Panc1 (cell line): ENCODE measurements at regions not wholly inside any gene's neighbourhood (a gene's known extent, or its start where the extent isn't known, plus 50 kb on each side); places are given as distances from the start of the nearest gene placed in this dataset.

Source experiments
- ATAC-seq: fragments of 200-7000 bp; cut with Tn5 transposase; 2 replicates; pipeline ENCODE4 v1.9.1; 2020; ENCODE audit warnings: mild to moderate bottlenecking, moderate library complexity
- BruUV-seq: library from RNA; stranded (reverse); fragments of 400-500 nt; replicated peaks from 2 replicates; lab custom pipeline; 2021; lab: Mats Ljungman, UMichigan
- CTCF ChIA-PET: fragments of 300-600 bp; sonication (Branson Sonifier 250); formaldehyde crosslinking; loops from one replicate; lab custom pipeline; 2022; ENCODE audit warnings: antibody characterized with exemption; lab: Charles Lee
- POLR2A ChIA-PET: fragments of 300-600 bp; sonication (Branson Sonifier 250); formaldehyde crosslinking; loops from one replicate; lab custom pipeline; 2022; ENCODE audit warnings: antibody characterized with exemption; lab: Charles Lee
- DNase-seq: peaks from one replicate; pipeline ENCODE4 v3.0.0-alpha.2; 2010; ENCODE audit warnings: low read depth, low spot score
- H3K27ac ChIP-seq: 2 replicates; pipeline ENCODE4 v1.5.1; 2011; ENCODE audit warnings: mild to moderate bottlenecking, low read length, inconsistent platforms
- H3K27me3 ChIP-seq: fragments of 200-500 bp; sonication (Bioruptor generic); 2 replicates; pipeline ENCODE4 v1.6.0; 2014; ENCODE audit warnings: low read length, inconsistent platforms; ENCODE audit not compliant: control insufficient read depth, insufficient read depth
- H3K36me3 ChIP-seq: fragments of 200-500 bp; sonication (Bioruptor generic); 2 replicates; pipeline ENCODE4 v1.5.1; 2014; ENCODE audit warnings: inconsistent platforms, mild to moderate bottlenecking, low read length, moderate library complexity; ENCODE audit not compliant: control insufficient read depth, insufficient read depth
- H3K4me1 ChIP-seq: 2 replicates; pipeline ENCODE4 v1.5.1; 2011; ENCODE audit warnings: inconsistent platforms, mild to moderate bottlenecking, low read length, moderate library complexity; ENCODE audit not compliant: control insufficient read depth, insufficient read depth
- H3K4me3 ChIP-seq, 2 experiments: 2 replicates each; pipeline ENCODE4 v1.5.1; 2011 to 2012; ENCODE audit warnings: low read depth in 2 of 2, low read length in 2 of 2, mild to moderate bottlenecking in 2 of 2, inconsistent platforms in 1 of 2, moderate library complexity in 1 of 2
- H3K9me3 ChIP-seq: fragments of 200-500 bp; sonication (Bioruptor generic); 2 replicates; pipeline ENCODE4 v1.5.1; 2014; ENCODE audit warnings: low read depth, mild to moderate bottlenecking, inconsistent platforms, low read length, moderate library complexity; ENCODE audit not compliant: control insufficient read depth, insufficient read depth
- CTCF ChIP-seq: fragments of 450-650 bp; IDR thresholded peaks from 2 replicates; pipeline ENCODE4 v1.5.1; 2017; ENCODE audit warnings: mild to moderate bottlenecking
- POLR2AphosphoS5 ChIP-seq: IDR thresholded peaks from 2 replicates; pipeline ENCODE4 v1.6.1; 2012; ENCODE audit warnings: mild to moderate bottlenecking, low read depth, low read length, moderate library complexity
- SIN3A ChIP-seq: IDR thresholded peaks from 2 replicates; pipeline ENCODE4 v1.6.1; 2012; ENCODE audit warnings: low read depth, mild to moderate bottlenecking, low read length, moderate library complexity, borderline replicate concordance; ENCODE audit not compliant: insufficient read depth
- TCF7L2 ChIP-seq: IDR thresholded peaks from 2 replicates; pipeline ENCODE4 v1.6.1; 2011; ENCODE audit warnings: mild to moderate bottlenecking, low read depth, low read length, inconsistent platforms
- in situ Hi-C: cut with HindIII; loops from 2 replicates; pipeline ENCODE4 v1.10.0; 2016; ENCODE audit warnings: low sequenced_read_pairs, low pct_unique_long_range_greater_than_20kb
- intact Hi-C: fragments of 100-400 bp; cut with micrococcal nuclease; formaldehyde crosslinking; loops from one replicate; pipeline ENCODE4 v1.10.0; 2022; ENCODE audit not compliant: unreplicated experiment
- TF ChIP-seq, protein P1 (sequence below), 2 experiments: IDR thresholded peaks; 2 replicates each; pipeline ENCODE4 v1.6.1; 2011 to 2012; ENCODE audit warnings: low read depth in 2 of 2, control low read depth in 1 of 2, low read length in 1 of 2, mild to moderate bottlenecking in 1 of 2, moderate library complexity in 1 of 2; ENCODE audit not compliant: insufficient read depth in 1 of 2

GRCh38 chr1:38512024-38512767 is 347.4 kb downstream of the RRAGC start:
- Histone ChIP-seq H3K9me3 (no peaks in the 10 kb centered on the region), H3K27me3 (peaks cover 16% of the 10 kb centered on the region), H3K4me1 (no peaks in the 10 kb centered on the region), H3K4me3 (no peak overlapping the region), H3K36me3 (no peaks in the 10 kb centered on the region), H3K27ac (no peak overlapping the region)
- ATAC-seq (no peak), DNase-seq (no peak)
- BruUV-seq, result no TSS peak
- intact Hi-C loops (no loop called here), in situ Hi-C loops (no loop called here)
- ChIA-PET CTCF (no interaction called here), POLR2A (no interaction called here)
- no peak for TF ChIP-seq POLR2AphosphoS5
- TF ChIP-seq, protein P1, sequence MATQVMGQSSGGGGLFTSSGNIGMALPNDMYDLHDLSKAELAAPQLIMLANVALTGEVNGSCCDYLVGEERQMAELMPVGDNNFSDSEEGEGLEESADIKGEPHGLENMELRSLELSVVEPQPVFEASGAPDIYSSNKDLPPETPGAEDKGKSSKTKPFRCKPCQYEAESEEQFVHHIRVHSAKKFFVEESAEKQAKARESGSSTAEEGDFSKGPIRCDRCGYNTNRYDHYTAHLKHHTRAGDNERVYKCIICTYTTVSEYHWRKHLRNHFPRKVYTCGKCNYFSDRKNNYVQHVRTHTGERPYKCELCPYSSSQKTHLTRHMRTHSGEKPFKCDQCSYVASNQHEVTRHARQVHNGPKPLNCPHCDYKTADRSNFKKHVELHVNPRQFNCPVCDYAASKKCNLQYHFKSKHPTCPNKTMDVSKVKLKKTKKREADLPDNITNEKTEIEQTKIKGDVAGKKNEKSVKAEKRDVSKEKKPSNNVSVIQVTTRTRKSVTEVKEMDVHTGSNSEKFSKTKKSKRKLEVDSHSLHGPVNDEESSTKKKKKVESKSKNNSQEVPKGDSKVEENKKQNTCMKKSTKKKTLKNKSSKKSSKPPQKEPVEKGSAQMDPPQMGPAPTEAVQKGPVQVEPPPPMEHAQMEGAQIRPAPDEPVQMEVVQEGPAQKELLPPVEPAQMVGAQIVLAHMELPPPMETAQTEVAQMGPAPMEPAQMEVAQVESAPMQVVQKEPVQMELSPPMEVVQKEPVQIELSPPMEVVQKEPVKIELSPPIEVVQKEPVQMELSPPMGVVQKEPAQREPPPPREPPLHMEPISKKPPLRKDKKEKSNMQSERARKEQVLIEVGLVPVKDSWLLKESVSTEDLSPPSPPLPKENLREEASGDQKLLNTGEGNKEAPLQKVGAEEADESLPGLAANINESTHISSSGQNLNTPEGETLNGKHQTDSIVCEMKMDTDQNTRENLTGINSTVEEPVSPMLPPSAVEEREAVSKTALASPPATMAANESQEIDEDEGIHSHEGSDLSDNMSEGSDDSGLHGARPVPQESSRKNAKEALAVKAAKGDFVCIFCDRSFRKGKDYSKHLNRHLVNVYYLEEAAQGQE (IDR thresholded peaks at IDR 0.05; ENCODE audit: insufficient read depth in 1 of 2, low read depth in 2 of 2, low read length in 1 of 2), result no peak
- no peak for TF ChIP-seq SIN3A
- TF ChIP-seq TCF7L2, result no peak
- TF ChIP-seq CTCF, result no peak

DNA sequence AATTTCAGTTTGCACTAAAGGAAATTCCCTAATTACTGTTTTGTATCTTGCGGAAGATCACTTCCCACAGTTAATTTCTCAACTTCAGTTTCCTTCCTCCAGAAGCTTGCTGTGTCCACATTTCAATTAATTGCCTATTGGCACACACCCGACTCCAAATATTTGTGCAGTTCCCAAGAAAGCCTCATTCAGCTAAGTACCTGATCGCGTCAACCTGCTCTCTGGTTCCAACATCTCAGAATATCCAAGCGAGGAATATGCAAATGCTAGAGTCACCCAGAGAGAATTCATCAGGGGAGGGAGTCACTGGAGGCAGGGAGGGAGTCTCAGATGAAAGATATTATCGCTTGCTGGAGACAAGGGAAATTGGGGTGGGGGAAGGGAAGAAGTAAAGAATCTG is 351.3 kb downstream of the RRAGC start:
- in situ Hi-C loops (no loop called here), intact Hi-C loops (no loop called here)
- Histone ChIP-seq H3K4me1 (no peaks in the 10 kb centered on the region), H3K36me3 (no peaks in the 10 kb centered on the region), H3K4me3 (no peak overlapping the region), H3K27ac (no peak overlapping the region), H3K9me3 (no peaks in the 10 kb centered on the region), H3K27me3 (peaks cover 24% of the 10 kb centered on the region)
- BruUV-seq, result no TSS peak
- ChIA-PET CTCF (no interaction called here), POLR2A (no interaction called here)
- ATAC-seq (no peak), DNase-seq (no peak)
- TF ChIP-seq TCF7L2, result no peak

- ChIA-PET POLR2A (no interaction called here), CTCF (no interaction called here)
- Histone ChIP-seq H3K27ac (no peak overlapping the region), H3K36me3 (no peaks in the 10 kb centered on the region), H3K4me3 (no peak overlapping the region), H3K9me3 (no peaks in the 10 kb centered on the region), H3K27me3 (peaks cover 24% of the 10 kb centered on the region), H3K4me1 (no peaks in the 10 kb centered on the region)
- no peak for DNase-seq
- BruUV-seq, result no TSS peak
- TF ChIP-seq SIN3A, result no peak
- TF ChIP-seq, protein P1 (IDR thresholded peaks at IDR 0.05; ENCODE audit: insufficient read depth in 1 of 2, low read depth in 2 of 2, low read length in 1 of 2), result no peak
- TF ChIP-seq CTCF, result no peak
- TF ChIP-seq POLR2AphosphoS5, result no peak
- no peak for TF ChIP-seq TCF7L2
- intact Hi-C loops (no loop called here), in situ Hi-C loops (no loop called here)
- ATAC-seq, result no peak
These were observed 352.0 kb downstream of the RRAGC start for GRCh38 chr1:38507563-38507962.
